Lung (tissue), 11 donors: ENCODE measurements at regions not wholly inside any gene's neighbourhood (a gene's known extent, or its start where the extent isn't known, plus 50 kb on each side); places are given as distances from the start of the nearest gene placed in this dataset.

ENCODE experiments used
- ATAC-seq: fragments of 200-7000 bp; cut with Tn5 transposase; one replicate; pipeline ENCODE4 v1.9.1; 2020; ENCODE audit warnings: moderate number of reproducible peaks; ENCODE audit not compliant: insufficient read depth, low FRiP score
- DNase-seq, 3 donors: peaks; one replicate each; pipeline ENCODE4 v3.0.0-alpha.2; 2013 to 2017
- H3K27ac ChIP-seq, 2 donors: one replicate each; pipeline ENCODE4 v1.5.1; 2013; ENCODE audit warnings: mild to moderate bottlenecking in 2 of 2, moderate library complexity in 2 of 2, control low read depth in 1 of 2, inconsistent platforms in 1 of 2, low read depth in 1 of 2, low read length in 1 of 2
- H3K27me3 ChIP-seq, 3 donors: one replicate each; pipeline ENCODE4 v1.5.1; 2013; ENCODE audit warnings: low read length in 2 of 3; ENCODE audit not compliant: control insufficient read depth in 3 of 3, insufficient read depth in 3 of 3
- H3K36me3 ChIP-seq, 4 donors: one replicate each; pipeline ENCODE4 v1.5.1; 2013; ENCODE audit warnings: low read length in 4 of 4, mild to moderate bottlenecking in 1 of 4, moderate library complexity in 1 of 4; ENCODE audit not compliant: control insufficient read depth in 4 of 4, insufficient read depth in 4 of 4
- H3K4me1 ChIP-seq, 5 donors: one replicate each; pipeline ENCODE4 v1.5.1; 2013; ENCODE audit warnings: low read length in 5 of 5, mild to moderate bottlenecking in 2 of 5, moderate library complexity in 1 of 5; ENCODE audit not compliant: control insufficient read depth in 5 of 5, insufficient read depth in 5 of 5
- H3K4me3 ChIP-seq: one replicate; pipeline ENCODE4 v1.5.1; 2013; ENCODE audit warnings: mild to moderate bottlenecking, control low read depth, moderate library complexity
- H3K9ac ChIP-seq, 2 donors: one replicate each; pipeline ENCODE4 v1.5.1; 2013; ENCODE audit warnings: low read length in 2 of 2, control low read depth in 1 of 2; ENCODE audit not compliant: insufficient read depth in 1 of 2
- H3K9me3 ChIP-seq, 4 donors: one replicate each; pipeline ENCODE4 v1.5.1; 2013; ENCODE audit warnings: low read length in 3 of 4, mild to moderate bottlenecking in 1 of 4, moderate library complexity in 1 of 4; ENCODE audit not compliant: control insufficient read depth in 4 of 4, insufficient read depth in 3 of 4
- WGBS, 2 donors: extraction: QIAGEN DNeasy Blood & Tissue Kit; methylation state at CpG; one replicate each; pipeline ENCODE4 v1.1.7; 2013; 5-methylcytosine and 5-hydroxymethylcytosine counted together
- TF ChIP-seq, protein P1 (sequence below): IDR thresholded peaks from 2 replicates; pipeline ENCODE4 v1.5.1; 2012; ENCODE audit warnings: mild to moderate bottlenecking; ENCODE audit errors: control extremely low read depth, extremely low read depth
- donor health status: control.
- donor health status: control.
- donor health status: Bipolar disorder and iron deficiency.
- donor health status: healthy.
- donor health status: DM: yes; HTN: yes; CAD: no.

DNA sequence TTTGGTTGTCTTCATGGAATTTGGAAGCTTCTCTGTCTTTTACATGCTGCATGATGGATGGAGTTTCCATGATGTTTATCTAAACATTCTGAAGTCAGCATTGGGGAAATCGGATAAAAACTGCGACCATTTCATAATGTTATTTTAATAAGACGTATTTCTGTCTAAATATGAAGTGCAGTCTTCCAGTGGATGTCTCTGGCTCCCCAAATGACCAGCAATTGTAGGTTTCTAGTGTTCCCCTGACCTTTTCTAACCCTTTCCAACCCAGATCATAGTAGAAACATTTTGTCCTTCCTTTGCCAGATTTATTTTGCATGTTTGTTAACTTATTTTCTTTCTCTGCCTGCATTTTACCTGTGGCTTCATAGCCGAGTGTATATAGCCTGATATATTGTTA lies 559.3 kb downstream of the ADCYAP1 start:
- no peak for ATAC-seq
- TF ChIP-seq, protein P1, sequence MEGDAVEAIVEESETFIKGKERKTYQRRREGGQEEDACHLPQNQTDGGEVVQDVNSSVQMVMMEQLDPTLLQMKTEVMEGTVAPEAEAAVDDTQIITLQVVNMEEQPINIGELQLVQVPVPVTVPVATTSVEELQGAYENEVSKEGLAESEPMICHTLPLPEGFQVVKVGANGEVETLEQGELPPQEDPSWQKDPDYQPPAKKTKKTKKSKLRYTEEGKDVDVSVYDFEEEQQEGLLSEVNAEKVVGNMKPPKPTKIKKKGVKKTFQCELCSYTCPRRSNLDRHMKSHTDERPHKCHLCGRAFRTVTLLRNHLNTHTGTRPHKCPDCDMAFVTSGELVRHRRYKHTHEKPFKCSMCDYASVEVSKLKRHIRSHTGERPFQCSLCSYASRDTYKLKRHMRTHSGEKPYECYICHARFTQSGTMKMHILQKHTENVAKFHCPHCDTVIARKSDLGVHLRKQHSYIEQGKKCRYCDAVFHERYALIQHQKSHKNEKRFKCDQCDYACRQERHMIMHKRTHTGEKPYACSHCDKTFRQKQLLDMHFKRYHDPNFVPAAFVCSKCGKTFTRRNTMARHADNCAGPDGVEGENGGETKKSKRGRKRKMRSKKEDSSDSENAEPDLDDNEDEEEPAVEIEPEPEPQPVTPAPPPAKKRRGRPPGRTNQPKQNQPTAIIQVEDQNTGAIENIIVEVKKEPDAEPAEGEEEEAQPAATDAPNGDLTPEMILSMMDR = no peak
- Histone ChIP-seq H3K27me3 (no peaks in the 10 kb centered on the region), H3K9me3 (no peaks in the 10 kb centered on the region), H3K4me1 (no peaks in the 10 kb centered on the region), H3K9ac (no peak overlapping the region), H3K4me3 (no peak overlapping the region), H3K36me3 (no peaks in the 10 kb centered on the region), H3K27ac (no peak overlapping the region)
- 62 to 69% methylated on average over 4 of the region's 4 CpGs for WGBS, 2 donors
- DNase-seq = no peak

DNA sequence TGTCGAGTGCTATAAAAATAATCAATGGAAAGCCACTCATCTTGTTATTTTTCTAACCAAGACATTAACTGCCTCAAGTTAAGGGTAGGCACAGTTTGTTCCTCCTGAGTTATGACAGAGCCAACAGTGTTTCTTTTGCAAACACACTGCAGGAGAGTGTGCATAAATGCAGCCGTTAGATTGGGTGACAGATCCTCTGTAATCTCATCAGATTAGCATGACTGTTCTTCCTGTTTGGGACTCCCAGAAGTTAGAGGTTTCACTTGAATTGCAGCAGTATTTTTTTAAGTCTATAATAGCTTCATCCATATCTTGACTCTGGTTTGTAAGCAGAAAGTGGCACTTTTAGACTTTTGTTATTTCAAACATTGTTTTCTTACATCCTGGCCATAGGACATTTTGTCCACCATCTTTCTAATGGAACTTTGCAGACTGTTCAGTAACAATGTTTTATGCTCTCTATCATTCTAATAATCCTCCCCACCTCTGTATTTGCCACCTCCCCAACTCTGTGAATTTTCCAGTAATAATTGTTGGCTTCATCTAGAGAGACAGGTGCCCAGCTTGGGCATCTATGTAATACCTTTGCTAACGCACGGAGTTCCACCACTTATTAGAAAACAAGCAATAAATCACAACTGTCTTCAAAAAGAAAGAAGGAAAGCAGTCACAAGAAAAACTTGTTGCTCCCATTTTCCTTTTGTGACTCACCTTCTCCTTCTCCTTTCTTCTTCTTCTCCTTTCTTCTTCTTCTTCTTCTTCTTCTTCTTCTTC lies 560.0 kb downstream of the ADCYAP1 start:
- Histone ChIP-seq H3K9ac (no peak overlapping the region), H3K9me3 (no peaks in the 10 kb centered on the region), H3K27me3 (no peaks in the 10 kb centered on the region), H3K4me3 (no peak overlapping the region), H3K4me1 (no peaks in the 10 kb centered on the region), H3K36me3 (no peaks in the 10 kb centered on the region), H3K27ac (no peak overlapping the region)
- TF ChIP-seq, protein P1 = no peak
- no peak for ATAC-seq
- 19 to 43% methylated on average over 4 of the region's 4 CpGs for WGBS, 2 donors
- no peak for DNase-seq

DNA sequence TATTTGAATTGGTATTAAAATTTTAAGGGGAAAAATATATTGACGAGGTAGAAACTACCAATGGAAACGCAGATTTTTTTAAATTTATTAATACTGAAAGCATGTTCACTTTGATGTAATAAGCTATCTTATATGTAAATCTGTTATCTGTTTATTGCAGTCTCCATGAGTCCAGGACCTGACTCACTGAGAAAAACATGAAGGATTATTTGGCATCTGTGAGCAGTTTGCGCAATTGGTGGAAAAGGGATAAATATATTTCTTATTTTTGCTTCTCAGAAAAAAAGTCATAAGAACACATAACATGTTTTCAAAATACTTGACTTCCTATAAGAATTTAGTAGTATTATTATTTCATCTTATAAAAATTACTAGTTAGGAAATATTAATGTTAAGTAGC lies 561.4 kb downstream of the ADCYAP1 start:
- TF ChIP-seq, protein P1 = no peak
- WGBS, 2 donors = 92 to 94% methylated on average over 3 of the region's 3 CpGs
- no peak for ATAC-seq

More for the DNA sequence above, 561.4 kb downstream of the ADCYAP1 start:
- Histone ChIP-seq H3K36me3 (no peaks in the 10 kb centered on the region), H3K4me1 (no peaks in the 10 kb centered on the region), H3K27me3 (no peaks in the 10 kb centered on the region), H3K9me3 (peaks cover 0 to 1% (median 0%) of the 10 kb centered on the region in 4 donors), H3K27ac (no peak overlapping the region), H3K4me3 (no peak overlapping the region), H3K9ac (no peak overlapping the region)
- no peak for DNase-seq
